ENCODE measurements at regions not wholly inside any gene's neighbourhood (a gene's known extent, or its start where the extent isn't known, plus 50 kb on each side); places are given as distances from the start of the nearest gene placed in this dataset.

GRCh38 chr15:39451121-39451688 lies 129.7 kb upstream of the THBS1 start (continued):
- no peak for TF ChIP-seq CHD7 (IDR thresholded peaks at IDR 0.05; ENCODE audit: insufficient replicate concordance, low read length)
- no peak for TF ChIP-seq ATF3 (IDR thresholded peaks at IDR 0.05; ENCODE audit: insufficient read depth, low read depth, low read length)
- no peak for TF ChIP-seq RAD21 (IDR thresholded peaks at IDR 0.05 in 1 of 2, conservative IDR thresholded peaks at IDR 0.05 in 1 of 2; ENCODE audit: low read depth in 2 of 2, low read length in 2 of 2)
- TF ChIP-seq TAF7 (optimal IDR thresholded peaks at IDR 0.05; ENCODE audit: borderline replicate concordance, low read depth, low read length): no peak
- TF ChIP-seq POLR2A (IDR thresholded peaks at IDR 0.05; ENCODE audit: control extremely low read depth in 1 of 2, low read depth in 2 of 2, low read length in 2 of 2): no peak
- no peak for TF ChIP-seq BACH1 (IDR thresholded peaks at IDR 0.05; ENCODE audit: low read length)
- TF ChIP-seq EP300 (IDR thresholded peaks at IDR 0.05; ENCODE audit: borderline replicate concordance in 1 of 2, low read depth in 2 of 2, low read length in 2 of 2): no peak
- no peak for TF ChIP-seq USF2 (IDR thresholded peaks at IDR 0.05; ENCODE audit: low read length)
